ENCODE measurements at regions not wholly inside any gene's neighbourhood (a gene's known extent, or its start where the extent isn't known, plus 50 kb on each side); places are given as distances from the start of the nearest gene placed in this dataset.

DNA sequence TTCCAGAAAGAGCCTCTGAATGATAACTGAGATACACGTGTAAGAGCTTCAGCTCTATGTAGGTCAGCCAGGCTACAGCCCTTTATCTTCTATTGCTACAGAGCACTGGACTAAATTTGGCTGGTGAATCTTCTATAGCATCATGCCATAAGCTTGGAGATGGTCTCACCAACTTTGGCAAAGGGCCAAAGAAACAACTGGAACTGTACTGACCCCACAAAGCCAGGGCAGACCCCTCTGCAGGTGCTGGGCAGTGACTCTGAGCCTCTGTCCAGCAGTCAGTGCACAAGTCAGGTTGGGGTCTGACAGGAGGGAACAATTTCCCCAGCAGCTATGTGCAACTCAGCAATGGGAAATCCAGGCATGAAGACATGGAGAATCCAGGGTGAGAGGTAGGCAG lies 57.8 kb upstream of the NFASC start:
- Histone ChIP-seq H3K27ac (ENCODE audit: insufficient read length, low read depth, low read length) (no peak overlapping the region), H3K23ac (ENCODE audit: insufficient read length, low read depth, low read length) (no peak overlapping the region), H3K4me1 (ENCODE audit: insufficient read depth, low read length) (no peaks in the 10 kb centered on the region), H2AK5ac (ENCODE audit: insufficient read length, low read length) (no peak overlapping the region), H2BK12ac (ENCODE audit: insufficient read length, low read depth, low read length) (no peak overlapping the region), H3K9ac (ENCODE audit: extremely low read depth, insufficient read length, low read length) (no peak overlapping the region), H2BK15ac (ENCODE audit: low read depth, low read length) (no peak overlapping the region), H2BK120ac (ENCODE audit: low read depth, low read length, poor library complexity, severe bottlenecking) (no peak overlapping the region), H4K91ac (ENCODE audit: insufficient read length, low read depth, low read length) (no peak overlapping the region), H2BK5ac (ENCODE audit: insufficient read length, low read length) (no peak overlapping the region), H2AFZ (ENCODE audit: low read length) (no peak overlapping the region), H3K27me3 (ENCODE audit: insufficient read depth, low read length) (no peaks in the 10 kb centered on the region; the same call in 1 of the 2 replicates), H3K79me2 (ENCODE audit: insufficient read depth, low read length) (no peaks in the 10 kb centered on the region), H3K23me2 (ENCODE audit: insufficient read length, low read depth, low read length, poor library complexity, severe bottlenecking) (no peaks in the 10 kb centered on the region), H3T11ph (ENCODE audit: low read length) (no peak overlapping the region), H4K20me1 (ENCODE audit: control insufficient read depth, insufficient read depth, insufficient read length) (no peaks in the 10 kb centered on the region), H4K5ac (ENCODE audit: insufficient read length, low read depth, low read length) (no peak overlapping the region), H3K9me3 (ENCODE audit: control insufficient read depth, low read depth, low read length) (no peaks in the 10 kb centered on the region), H3K56ac (ENCODE audit: insufficient read length, low read depth, low read length) (no peak overlapping the region), H3K14ac (ENCODE audit: insufficient read depth, low read length) (no peak overlapping the region), H2BK20ac (ENCODE audit: low read depth, low read length, poor library complexity, severe bottlenecking) (no peak overlapping the region), H3K79me1 (ENCODE audit: insufficient read depth, low read depth, low read length, poor library complexity, severe bottlenecking) (no peaks in the 10 kb centered on the region), H3K4ac (ENCODE audit: low read depth, low read length) (no peak overlapping the region), H3K18ac (ENCODE audit: insufficient read length, low read depth, low read length) (no peak overlapping the region), H3K4me2 (ENCODE audit: insufficient read depth, insufficient read length, low read length) (no peak overlapping the region), H4K8ac (replicated peaks; ENCODE audit: insufficient read length, low read depth, low read length) (no peak overlapping the region)
- Mint-ChIP-seq H3K4me3 (no peak overlapping the region), H3K9me3 (no peaks in the 10 kb centered on the region), H3K27me3 (ENCODE audit: low read depth) (peaks cover 6% of the 10 kb centered on the region), H3K4me1 (peaks cover 0 to 2% of the 10 kb centered on the region in 2 experiments; a peak in 1 of 4 replicates), H3K36me3 (ENCODE audit: insufficient read depth in 1 of 3, low read depth in 3 of 3) (no peaks in the 10 kb centered on the region), H3K27ac (no peak overlapping the region)
- DNase-seq, result no peak
- no CpG with 5 or more reads among the region's 1 CpG for WGBS (ENCODE audit: extremely low coverage, insufficient read length, low lambda C conversion rate)
- no peak for TF ChIP-seq CTCF (conservative IDR thresholded peaks at IDR 0.05)
